DOHH2 (cell line): ENCODE measurements at regions not wholly inside any gene's neighbourhood (a gene's known extent, or its start where the extent isn't known, plus 50 kb on each side); places are given as distances from the start of the nearest gene placed in this dataset.

Experiments used
- EZH2phosphoT487 ChIP-seq: fragments of 200-600 bp; sonication (generic); IDR thresholded peaks from 2 replicates; pipeline ENCODE4 v1.6.1; 2017; ENCODE audit warnings: borderline replicate concordance, mild to moderate bottlenecking, antibody characterized with exemption, low read length, moderate library complexity, mixed read lengths
- TF ChIP-seq, protein P1 (sequence below): fragments of 200-600 bp; sonication (generic); IDR thresholded peaks from one replicate; pipeline ENCODE4 v1.5.1; 2014; ENCODE audit warnings: antibody characterized with exemption, mild to moderate bottlenecking, low read depth, low read length; ENCODE audit not compliant: poor library complexity, severe bottlenecking

GRCh38 chr1:230573658-230574057 is 68.6 kb upstream of the COG2 start:
- TF ChIP-seq, protein P1, sequence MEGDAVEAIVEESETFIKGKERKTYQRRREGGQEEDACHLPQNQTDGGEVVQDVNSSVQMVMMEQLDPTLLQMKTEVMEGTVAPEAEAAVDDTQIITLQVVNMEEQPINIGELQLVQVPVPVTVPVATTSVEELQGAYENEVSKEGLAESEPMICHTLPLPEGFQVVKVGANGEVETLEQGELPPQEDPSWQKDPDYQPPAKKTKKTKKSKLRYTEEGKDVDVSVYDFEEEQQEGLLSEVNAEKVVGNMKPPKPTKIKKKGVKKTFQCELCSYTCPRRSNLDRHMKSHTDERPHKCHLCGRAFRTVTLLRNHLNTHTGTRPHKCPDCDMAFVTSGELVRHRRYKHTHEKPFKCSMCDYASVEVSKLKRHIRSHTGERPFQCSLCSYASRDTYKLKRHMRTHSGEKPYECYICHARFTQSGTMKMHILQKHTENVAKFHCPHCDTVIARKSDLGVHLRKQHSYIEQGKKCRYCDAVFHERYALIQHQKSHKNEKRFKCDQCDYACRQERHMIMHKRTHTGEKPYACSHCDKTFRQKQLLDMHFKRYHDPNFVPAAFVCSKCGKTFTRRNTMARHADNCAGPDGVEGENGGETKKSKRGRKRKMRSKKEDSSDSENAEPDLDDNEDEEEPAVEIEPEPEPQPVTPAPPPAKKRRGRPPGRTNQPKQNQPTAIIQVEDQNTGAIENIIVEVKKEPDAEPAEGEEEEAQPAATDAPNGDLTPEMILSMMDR = no peak
- TF ChIP-seq EZH2phosphoT487 = no peak
